Calu3 (cell line): ENCODE measurements at regions not wholly inside any gene's neighbourhood (a gene's known extent, or its start where the extent isn't known, plus 50 kb on each side); places are given as distances from the start of the nearest gene placed in this dataset.

ENCODE experiments used
- BruUV-seq: library from RNA; stranded (reverse); fragments of 400-500 nt; replicated peaks from 2 replicates; lab custom pipeline; 2021; lab: Mats Ljungman, UMichigan
- CTCF ChIA-PET: fragments of 300-600 bp; sonication (Branson Sonifier 250); formaldehyde crosslinking; loops from one replicate; lab custom pipeline; 2022; ENCODE audit warnings: antibody characterized with exemption; lab: Charles Lee
- DNase-seq: peaks from one replicate; pipeline ENCODE4 v3.0.0; 2022
- H3K27ac Mint-ChIP-seq: one replicate; pipeline ENCODE4 v1.8.0; 2022; ENCODE audit warnings: mixed read lengths; ENCODE audit not compliant: unreplicated experiment
- H3K27me3 Mint-ChIP-seq: one replicate; pipeline ENCODE4 v1.8.0; 2022; ENCODE audit warnings: mixed read lengths; ENCODE audit not compliant: unreplicated experiment
- H3K36me3 Mint-ChIP-seq: one replicate; pipeline ENCODE4 v1.8.0; 2022; ENCODE audit warnings: mild to moderate bottlenecking, moderate library complexity, mixed read lengths; ENCODE audit not compliant: insufficient read depth, unreplicated experiment
- H3K4me1 Mint-ChIP-seq: one replicate; pipeline ENCODE4 v1.8.0; 2022; ENCODE audit warnings: mild to moderate bottlenecking, low read depth, mixed read lengths; ENCODE audit not compliant: unreplicated experiment
- H3K4me3 Mint-ChIP-seq: one replicate; pipeline ENCODE4 v1.8.0; 2022; ENCODE audit warnings: mild to moderate bottlenecking, low read depth, moderate library complexity, mixed read lengths; ENCODE audit not compliant: unreplicated experiment
- H3K9me3 Mint-ChIP-seq: one replicate; pipeline ENCODE4 v1.8.0; 2022; ENCODE audit warnings: low read depth, mixed read lengths; ENCODE audit not compliant: unreplicated experiment
- CTCF ChIP-seq: fragments of 200-600 bp; IDR thresholded peaks from one replicate; pipeline ENCODE4 v1.8.0; 2022; ENCODE audit warnings: antibody characterized with exemption; ENCODE audit not compliant: unreplicated experiment
- intact Hi-C: fragments of 100-400 bp; cut with micrococcal nuclease; formaldehyde crosslinking; loops from one replicate; pipeline ENCODE4 v1.10.0; 2022; ENCODE audit not compliant: unreplicated experiment

GRCh38 chr6:5898563-5898962 is 108.2 kb downstream of the NRN1 start:
- H3K9me3 Mint-ChIP-seq: no peaks in the 10 kb centered on the region
- no peak for DNase-seq
- H3K27me3 Mint-ChIP-seq: no peaks in the 10 kb centered on the region
- no peaks in the 10 kb centered on the region for H3K4me1 Mint-ChIP-seq
- no peak overlapping the region for H3K27ac Mint-ChIP-seq
- BruUV-seq: no TSS peak
- TF ChIP-seq CTCF: no peak
- H3K36me3 Mint-ChIP-seq: no peaks in the 10 kb centered on the region
- intact Hi-C loops: no loop called here
- no peak overlapping the region for H3K4me3 Mint-ChIP-seq
- CTCF ChIA-PET: no interaction called here

- H3K4me3 Mint-ChIP-seq: no peak overlapping the region
- no peak overlapping the region for H3K27ac Mint-ChIP-seq
Observed at GRCh38 chr6:5898102-5898501, 108.6 kb downstream of the NRN1 start.

GRCh38 chr6:5896476-5897200 is 110.1 kb downstream of the NRN1 start:
- no TSS peak for BruUV-seq
- peaks cover 9% of the 10 kb centered on the region for H3K36me3 Mint-ChIP-seq
- no peaks in the 10 kb centered on the region for H3K4me1 Mint-ChIP-seq
- intact Hi-C loops: no loop called here
- DNase-seq: no peak
- CTCF ChIA-PET: no interaction called here
- H3K4me3 Mint-ChIP-seq: no peak overlapping the region
- no peaks in the 10 kb centered on the region for H3K27me3 Mint-ChIP-seq
- no peaks in the 10 kb centered on the region for H3K9me3 Mint-ChIP-seq
- no peak for TF ChIP-seq CTCF
- H3K27ac Mint-ChIP-seq: no peak overlapping the region

More at GRCh38 chr6:5898102-5898501, 108.6 kb downstream of the NRN1 start:
- Mint-ChIP-seq H3K9me3 (no peaks in the 10 kb centered on the region), H3K27me3 (no peaks in the 10 kb centered on the region), H3K36me3 (no peaks in the 10 kb centered on the region), H3K4me1 (no peaks in the 10 kb centered on the region)
- CTCF ChIA-PET: no interaction called here
- no TSS peak for BruUV-seq
- TF ChIP-seq CTCF: no peak
- DNase-seq: no peak
- intact Hi-C loops: no loop called here

- H3K36me3 Mint-ChIP-seq: peaks cover 10% of the 10 kb centered on the region
- H3K4me3 Mint-ChIP-seq: no peak overlapping the region
- intact Hi-C loops: no loop called here
- CTCF ChIA-PET: no interaction called here
- H3K9me3 Mint-ChIP-seq: no peaks in the 10 kb centered on the region
- DNase-seq: no peak
- TF ChIP-seq CTCF: no peak
- no peaks in the 10 kb centered on the region for H3K27me3 Mint-ChIP-seq
- BruUV-seq: no TSS peak
- no peaks in the 10 kb centered on the region for H3K4me1 Mint-ChIP-seq
- H3K27ac Mint-ChIP-seq: no peak overlapping the region
Observed at GRCh38 chr6:5894357-5894756, 112.4 kb downstream of the NRN1 start.
